C4-2B (cell line): ENCODE measurements at regions not wholly inside any gene's neighbourhood (a gene's known extent, or its start where the extent isn't known, plus 50 kb on each side); places are given as distances from the start of the nearest gene placed in this dataset.

Experiments used
- H3K27ac ChIP-seq: fragments of 450-650 bp; 2 replicates; pipeline ENCODE4 v1.5.1; 2017
- CTCF ChIP-seq: fragments of 450-650 bp; conservative IDR thresholded peaks from 2 replicates; pipeline ENCODE4 v1.5.1; 2017; ENCODE audit warnings: mild to moderate bottlenecking
- ZFX ChIP-seq: fragments of 450-650 bp; IDR thresholded peaks from 2 replicates; pipeline ENCODE4 v1.6.1; 2017

GRCh38 chr7:25812086-25812850 is 339.7 kb upstream of the NFE2L3 start:
- TF ChIP-seq ZFX (no peak), CTCF (no peak)
- no peak overlapping the region for H3K27ac ChIP-seq

GRCh38 chr7:25813381-25813780 is 338.6 kb upstream of the NFE2L3 start:
- no peak for TF ChIP-seq CTCF
- no peak for TF ChIP-seq ZFX

GRCh38 chr7:25815711-25816110 is 336.3 kb upstream of the NFE2L3 start:
- H3K27ac ChIP-seq = no peak overlapping the region
- TF ChIP-seq ZFX (no peak), CTCF (no peak)

More at GRCh38 chr7:25813381-25813780, 338.6 kb upstream of the NFE2L3 start:
- H3K27ac ChIP-seq = no peak overlapping the region

GRCh38 chr7:25820432-25821040 is 331.5 kb upstream of the NFE2L3 start:
- no peak overlapping the region for H3K27ac ChIP-seq
- peak; percentile 90 for TF ChIP-seq CTCF
- no peak for TF ChIP-seq ZFX

- TF ChIP-seq ZFX (no peak), CTCF (no peak)
Measured at GRCh38 chr7:25821225-25821624, 330.8 kb upstream of the NFE2L3 start.

GRCh38 chr7:25822823-25823222 is 329.2 kb upstream of the NFE2L3 start:
- no peak overlapping the region for H3K27ac ChIP-seq
- no peak for TF ChIP-seq ZFX
- TF ChIP-seq CTCF = no peak

More at GRCh38 chr7:25821225-25821624, 330.8 kb upstream of the NFE2L3 start:
- no peak overlapping the region for H3K27ac ChIP-seq

- TF ChIP-seq CTCF = no peak
- no peak for TF ChIP-seq ZFX
- H3K27ac ChIP-seq = no peak overlapping the region
Measured at GRCh38 chr7:25823571-25823970, 328.4 kb upstream of the NFE2L3 start.
